CD4-positive, CD25-positive, alpha-beta regulatory T cell (primary cell): ENCODE measurements at regions not wholly inside any gene's neighbourhood (a gene's known extent, or its start where the extent isn't known, plus 50 kb on each side); places are given as distances from the start of the nearest gene placed in this dataset.
"Not testable (repeated sequence)": the region's sequence is repeated elsewhere in the genome, so short reads cannot be mapped to it uniquely, and the experiment has no call there.

ENCODE experiments used
- ATAC-seq, 2 donors: fragments of 150-1000 bp; cut with Tn5 transposase; one replicate each; pipeline ENCODE4 v1.10.0; 2021; ENCODE audit warnings: low read depth in 2 of 2, moderate number of reproducible peaks in 2 of 2, moderate library complexity in 1 of 2
- DNase-seq, 3 donors: peaks; one replicate each; pipeline versions ENCODE4 v3.0.0 to v3.0.0-alpha.2; 2012 to 2022; ENCODE audit warnings: mixed read lengths in 1 of 3
- H3K27ac ChIP-seq: one replicate; pipeline ENCODE4 v1.7.0; 2013; ENCODE audit warnings: mild to moderate bottlenecking, low read length; ENCODE audit not compliant: insufficient read depth, poor library complexity, severe bottlenecking
- H3K27me3 ChIP-seq: one replicate; pipeline ENCODE4 v1.7.0; 2013; ENCODE audit warnings: low read length; ENCODE audit not compliant: control insufficient read depth, insufficient read depth
- H3K36me3 ChIP-seq: one replicate; pipeline ENCODE4 v1.7.0; 2013; ENCODE audit warnings: mild to moderate bottlenecking, low read length, moderate library complexity; ENCODE audit not compliant: control insufficient read depth, insufficient read depth
- H3K4me1 ChIP-seq: 2 replicates; pipeline ENCODE4 v1.7.0; 2013; ENCODE audit warnings: mild to moderate bottlenecking, low read length; ENCODE audit not compliant: insufficient read depth, control insufficient read depth, poor library complexity, severe bottlenecking
- H3K4me3 ChIP-seq: one replicate; pipeline ENCODE4 v1.7.0; 2013; ENCODE audit warnings: low read depth, mild to moderate bottlenecking, low read length, moderate library complexity
- H3K9me3 ChIP-seq, 2 experiments: 1 replicate in 1 of 2; 2 replicates in 1 of 2; pipeline ENCODE4 v1.7.0; 2013; ENCODE audit warnings: low read length in 2 of 2, mild to moderate bottlenecking in 1 of 2, moderate library complexity in 1 of 2; ENCODE audit not compliant: control insufficient read depth in 2 of 2
- H3K27ac Mint-ChIP-seq, 3 donors: one replicate each; pipeline ENCODE4 v1.8.0; 2020 to 2022; ENCODE audit warnings: mild to moderate bottlenecking in 3 of 3, mixed read lengths in 3 of 3, moderate library complexity in 2 of 3
- H3K27me3 Mint-ChIP-seq: one replicate; pipeline ENCODE4 v1.8.0; 2022; ENCODE audit warnings: mild to moderate bottlenecking, mixed read lengths
- H3K36me3 Mint-ChIP-seq: one replicate; pipeline ENCODE4 v1.8.0; 2020; ENCODE audit warnings: mixed read lengths
- H3K4me1 Mint-ChIP-seq, 4 donors: one replicate each; pipeline ENCODE4 v1.8.0; 2020 to 2022; ENCODE audit warnings: mixed read lengths in 4 of 4, mild to moderate bottlenecking in 1 of 4
- H3K4me3 Mint-ChIP-seq, 4 donors: one replicate each; pipeline ENCODE4 v1.8.0; 2020 to 2022; ENCODE audit warnings: mild to moderate bottlenecking in 4 of 4, mixed read lengths in 4 of 4, moderate library complexity in 3 of 4
- H3K9me3 Mint-ChIP-seq, 7 donors: one replicate each; pipeline ENCODE4 v1.8.0; 2020 to 2022; ENCODE audit warnings: mixed read lengths in 7 of 7, mild to moderate bottlenecking in 3 of 7, moderate library complexity in 2 of 7

GRCh38 chr22:22160768-22161167, 83.8 kb upstream of the VPREB1 start:
- not testable (repeated sequence) for H3K36me3 Mint-ChIP-seq, H3K36me3 ChIP-seq, H3K27ac ChIP-seq, H3K4me3 Mint-ChIP-seq, H3K27ac Mint-ChIP-seq, H3K4me1 ChIP-seq, H3K9me3 ChIP-seq, H3K9me3 Mint-ChIP-seq, H3K4me3 ChIP-seq, DNase-seq, ATAC-seq, H3K4me1 Mint-ChIP-seq
- H3K27me3 Mint-ChIP-seq, result peaks cover 20% of the 10 kb centered on the region
- peaks cover 14% of the 10 kb centered on the region for H3K27me3 ChIP-seq

GRCh38 chr22:22159384-22159783, 85.2 kb upstream of the VPREB1 start:
- no peak overlapping the region for H3K27ac Mint-ChIP-seq
- DNase-seq, result no peak
- H3K36me3 Mint-ChIP-seq, result no peaks in the 10 kb centered on the region
- H3K27ac ChIP-seq, result no peak overlapping the region
- H3K4me3 Mint-ChIP-seq, result no peak overlapping the region
- H3K27me3 ChIP-seq, result peaks cover 14% of the 10 kb centered on the region
- peaks cover 24% of the 10 kb centered on the region for H3K27me3 Mint-ChIP-seq
- H3K9me3 Mint-ChIP-seq, result no peaks in the 10 kb centered on the region
- peaks cover 7% of the 10 kb centered on the region for H3K4me1 ChIP-seq
- H3K9me3 ChIP-seq, result no peaks in the 10 kb centered on the region
- no peak for ATAC-seq
- H3K36me3 ChIP-seq, result no peaks in the 10 kb centered on the region
- H3K4me3 ChIP-seq, result no peak overlapping the region
- peaks cover 0 to 7% (median 2%) of the 10 kb centered on the region in 4 donors for H3K4me1 Mint-ChIP-seq

GRCh38 chr22:22158965-22159364, 85.6 kb upstream of the VPREB1 start:
- peaks cover 7% of the 10 kb centered on the region for H3K4me1 ChIP-seq
- Mint-ChIP-seq H3K9me3 (no peaks in the 10 kb centered on the region), H3K4me1 (peaks cover 0 to 7% (median 2%) of the 10 kb centered on the region in 4 donors), H3K36me3 (no peaks in the 10 kb centered on the region), H3K27me3 (peaks cover 23% of the 10 kb centered on the region), H3K27ac (no peak overlapping the region), H3K4me3 (no peak overlapping the region)
- DNase-seq (no peak), ATAC-seq (no peak)
- no peaks in the 10 kb centered on the region for H3K36me3 ChIP-seq
- no peak overlapping the region for H3K27ac ChIP-seq
- H3K27me3 ChIP-seq, result peaks cover 14% of the 10 kb centered on the region
- H3K9me3 ChIP-seq, result no peaks in the 10 kb centered on the region
- H3K4me3 ChIP-seq, result no peak overlapping the region

- Histone ChIP-seq H3K4me3 (no peak overlapping the region), H3K27ac (no peak overlapping the region), H3K36me3 (no peaks in the 10 kb centered on the region), H3K9me3 (no peaks in the 10 kb centered on the region), H3K4me1 (peaks cover 7% of the 10 kb centered on the region), H3K27me3 (peaks cover 10% of the 10 kb centered on the region)
- H3K4me1 Mint-ChIP-seq, result peaks cover 0 to 7% (median 2%) of the 10 kb centered on the region in 4 donors
- ATAC-seq, result no peak
- no peaks in the 10 kb centered on the region for H3K36me3 Mint-ChIP-seq
- H3K9me3 Mint-ChIP-seq, result no peaks in the 10 kb centered on the region
- H3K4me3 Mint-ChIP-seq, result no peak overlapping the region
- peaks cover 20% of the 10 kb centered on the region for H3K27me3 Mint-ChIP-seq
- no peak overlapping the region for H3K27ac Mint-ChIP-seq
- DNase-seq, result no peak
Observed at GRCh38 chr22:22158207-22158816, 86.3 kb upstream of the VPREB1 start.

GRCh38 chr22:22157348-22157725, 87.2 kb upstream of the VPREB1 start:
- Histone ChIP-seq H3K4me1 (peaks cover 7% of the 10 kb centered on the region), H3K27me3 (peaks cover 10% of the 10 kb centered on the region), H3K27ac (no peak overlapping the region), H3K36me3 (no peaks in the 10 kb centered on the region), H3K9me3 (no peaks in the 10 kb centered on the region), H3K4me3 (no peak overlapping the region)
- H3K4me3 Mint-ChIP-seq, result no peak overlapping the region
- ATAC-seq (no peak), DNase-seq (no peak)
- peaks cover 0 to 7% (median 2%) of the 10 kb centered on the region in 4 donors for H3K4me1 Mint-ChIP-seq
- peaks cover 23% of the 10 kb centered on the region for H3K27me3 Mint-ChIP-seq
- peak overlapping the region in 1 of 3 donors; percentile 49 for H3K27ac Mint-ChIP-seq
- no peaks in the 10 kb centered on the region for H3K36me3 Mint-ChIP-seq
- no peaks in the 10 kb centered on the region for H3K9me3 Mint-ChIP-seq

- H3K4me3 ChIP-seq, result no peak overlapping the region
- no peaks in the 10 kb centered on the region for H3K36me3 ChIP-seq
- peaks cover 7% of the 10 kb centered on the region for H3K4me1 ChIP-seq
- H3K36me3 Mint-ChIP-seq, result no peaks in the 10 kb centered on the region
- ATAC-seq, result peak; percentile 44 to 61
- H3K27ac ChIP-seq, result no peak overlapping the region
- H3K9me3 ChIP-seq, result no peaks in the 10 kb centered on the region
- DNase-seq, result peak; percentile 17 to 84 (median 50)
- H3K27ac Mint-ChIP-seq, result peak overlapping the region in 1 of 3 donors; percentile 49
- peaks cover 0 to 7% (median 2%) of the 10 kb centered on the region in 4 donors for H3K4me1 Mint-ChIP-seq
- no peaks in the 10 kb centered on the region for H3K9me3 Mint-ChIP-seq
- H3K27me3 ChIP-seq, result peaks cover 10% of the 10 kb centered on the region
- H3K27me3 Mint-ChIP-seq, result peaks cover 21% of the 10 kb centered on the region
- no peak overlapping the region for H3K4me3 Mint-ChIP-seq
Observed at GRCh38 chr22:22156716-22157347, 87.8 kb upstream of the VPREB1 start.

- peaks cover 26% of the 10 kb centered on the region for H3K27me3 Mint-ChIP-seq
- no peak for ATAC-seq
- H3K36me3 Mint-ChIP-seq, result no peaks in the 10 kb centered on the region
- Histone ChIP-seq H3K9me3 (no peaks in the 10 kb centered on the region), H3K36me3 (no peaks in the 10 kb centered on the region), H3K4me3 (no peak overlapping the region), H3K4me1 (peaks cover 7% of the 10 kb centered on the region), H3K27ac (no peak overlapping the region), H3K27me3 (peaks cover 10% of the 10 kb centered on the region)
- H3K4me3 Mint-ChIP-seq, result no peak overlapping the region
- peaks cover 0 to 7% (median 2%) of the 10 kb centered on the region in 4 donors for H3K4me1 Mint-ChIP-seq
- DNase-seq, result no peak
- no peak overlapping the region for H3K27ac Mint-ChIP-seq
- no peaks in the 10 kb centered on the region for H3K9me3 Mint-ChIP-seq
Observed at GRCh38 chr22:22156348-22156715, 88.3 kb upstream of the VPREB1 start.

GRCh38 chr22:22155607-22156006, 89.0 kb upstream of the VPREB1 start:
- Mint-ChIP-seq H3K4me3 (no peak overlapping the region), H3K4me1 (peaks cover 0 to 7% (median 2%) of the 10 kb centered on the region in 4 donors), H3K36me3 (no peaks in the 10 kb centered on the region), H3K27me3 (peaks cover 30% of the 10 kb centered on the region), H3K9me3 (no peaks in the 10 kb centered on the region), H3K27ac (peak overlapping the region in 1 of 3 donors; percentile 65)
- ATAC-seq (no peak), DNase-seq (no peak)
- Histone ChIP-seq H3K36me3 (no peaks in the 10 kb centered on the region), H3K27ac (no peak overlapping the region), H3K4me1 (peaks cover 7% of the 10 kb centered on the region), H3K4me3 (no peak overlapping the region), H3K27me3 (peaks cover 10% of the 10 kb centered on the region), H3K9me3 (no peaks in the 10 kb centered on the region)
